ENCODE measurements at regions not wholly inside any gene's neighbourhood (a gene's known extent, or its start where the extent isn't known, plus 50 kb on each side); places are given as distances from the start of the nearest gene placed in this dataset.

GRCh38 chr9:14978022-14979000 lies 68.1 kb upstream of the FREM1 start:
- no peak for TF ChIP-seq POLR2A (IDR thresholded peaks at IDR 0.05)
- TF ChIP-seq, protein P1, sequence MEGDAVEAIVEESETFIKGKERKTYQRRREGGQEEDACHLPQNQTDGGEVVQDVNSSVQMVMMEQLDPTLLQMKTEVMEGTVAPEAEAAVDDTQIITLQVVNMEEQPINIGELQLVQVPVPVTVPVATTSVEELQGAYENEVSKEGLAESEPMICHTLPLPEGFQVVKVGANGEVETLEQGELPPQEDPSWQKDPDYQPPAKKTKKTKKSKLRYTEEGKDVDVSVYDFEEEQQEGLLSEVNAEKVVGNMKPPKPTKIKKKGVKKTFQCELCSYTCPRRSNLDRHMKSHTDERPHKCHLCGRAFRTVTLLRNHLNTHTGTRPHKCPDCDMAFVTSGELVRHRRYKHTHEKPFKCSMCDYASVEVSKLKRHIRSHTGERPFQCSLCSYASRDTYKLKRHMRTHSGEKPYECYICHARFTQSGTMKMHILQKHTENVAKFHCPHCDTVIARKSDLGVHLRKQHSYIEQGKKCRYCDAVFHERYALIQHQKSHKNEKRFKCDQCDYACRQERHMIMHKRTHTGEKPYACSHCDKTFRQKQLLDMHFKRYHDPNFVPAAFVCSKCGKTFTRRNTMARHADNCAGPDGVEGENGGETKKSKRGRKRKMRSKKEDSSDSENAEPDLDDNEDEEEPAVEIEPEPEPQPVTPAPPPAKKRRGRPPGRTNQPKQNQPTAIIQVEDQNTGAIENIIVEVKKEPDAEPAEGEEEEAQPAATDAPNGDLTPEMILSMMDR (IDR thresholded peaks at IDR 0.05), result no peak
- TF ChIP-seq POLR2AphosphoS5 (IDR thresholded peaks at IDR 0.05), result no peak
